HEK293T (cell line): ENCODE measurements at regions not wholly inside any gene's neighbourhood (a gene's known extent, or its start where the extent isn't known, plus 50 kb on each side); places are given as distances from the start of the nearest gene placed in this dataset.

Experiments
- CTCF ChIA-PET: fragments of 350-600 bp; formaldehyde crosslinking; extraction: SDS; loops from one replicate; lab custom pipeline; 2021; ENCODE audit warnings: antibody characterized with exemption, inconsistent platforms; lab: Yijun Ruan, JAX
- POLR2A ChIA-PET: fragments of 350-600 bp; formaldehyde crosslinking; extraction: SDS; loops from one replicate; lab custom pipeline; 2020; ENCODE audit warnings: antibody characterized with exemption, inconsistent platforms; lab: Yijun Ruan, JAX
- DNase-seq: peaks from one replicate; pipeline ENCODE4 v3.0.0; 2012; ENCODE audit warnings: mixed read lengths; ENCODE audit errors: extremely low spot score
- ARNT ChIP-seq: fragments of 450-650 bp; IDR thresholded peaks from 2 replicates; pipeline ENCODE4 v1.6.1; 2017; ENCODE audit warnings: mild to moderate bottlenecking
- BHLHE40 ChIP-seq: fragments of 450-650 bp; IDR thresholded peaks from 2 replicates; pipeline ENCODE4 v1.6.1; 2016; ENCODE audit warnings: mild to moderate bottlenecking, moderate library complexity, borderline replicate concordance
- CTBP1 ChIP-seq: fragments of 450-650 bp; IDR thresholded peaks from 2 replicates; pipeline ENCODE4 v1.6.1; 2016; ENCODE audit warnings: borderline replicate concordance
- ELF4 ChIP-seq: fragments of 450-650 bp; IDR thresholded peaks from 2 replicates; pipeline ENCODE4 v1.6.1; 2017; ENCODE audit warnings: antibody characterized with exemption
- FOXA1 ChIP-seq: fragments of 450-650 bp; IDR thresholded peaks from 2 replicates; pipeline ENCODE4 v1.6.1; 2016; ENCODE audit warnings: mild to moderate bottlenecking
- FOXK2 ChIP-seq: fragments of 450-650 bp; IDR thresholded peaks from 2 replicates; pipeline ENCODE4 v1.6.1; 2016; ENCODE audit warnings: mild to moderate bottlenecking
- FOXM1 ChIP-seq: fragments of 450-650 bp; IDR thresholded peaks from 2 replicates; pipeline ENCODE4 v1.6.1; 2017; ENCODE audit warnings: mild to moderate bottlenecking, borderline replicate concordance
- HDGF ChIP-seq: fragments of 450-650 bp; IDR thresholded peaks from 2 replicates; pipeline ENCODE4 v1.6.1; 2017; ENCODE audit warnings: antibody characterized with exemption, borderline replicate concordance
- L3MBTL2 ChIP-seq: fragments of 450-650 bp; conservative IDR thresholded peaks from 2 replicates; pipeline ENCODE4 v1.6.1; 2016; ENCODE audit warnings: mild to moderate bottlenecking
- LEF1 ChIP-seq: fragments of 450-650 bp; IDR thresholded peaks from 2 replicates; pipeline ENCODE4 v1.6.1; 2017; ENCODE audit warnings: mild to moderate bottlenecking, borderline replicate concordance
- NFRKB ChIP-seq: fragments of 450-650 bp; IDR thresholded peaks from 2 replicates; pipeline ENCODE4 v1.6.1; 2016; ENCODE audit warnings: mild to moderate bottlenecking, moderate library complexity
- PKNOX1 ChIP-seq: fragments of 450-650 bp; IDR thresholded peaks from 2 replicates; pipeline ENCODE4 v1.6.1; 2016
- SP1 ChIP-seq: fragments of 450-650 bp; IDR thresholded peaks from 2 replicates; pipeline ENCODE4 v1.6.1; 2017
- SUZ12 ChIP-seq: fragments of 450-650 bp; IDR thresholded peaks from 2 replicates; pipeline ENCODE4 v1.6.1; 2016; ENCODE audit warnings: mild to moderate bottlenecking
- TARDBP ChIP-seq: fragments of 450-650 bp; IDR thresholded peaks from 2 replicates; pipeline ENCODE4 v1.6.1; 2016
- ZNF384 ChIP-seq: fragments of 450-650 bp; IDR thresholded peaks from 2 replicates; pipeline ENCODE4 v1.6.1; 2016

- TF ChIP-seq ARNT (no peak), LEF1 (no peak), CTBP1 (no peak), HDGF (no peak), FOXA1 (no peak), L3MBTL2 (no peak), FOXM1 (no peak), FOXK2 (no peak), NFRKB (no peak), SUZ12 (no peak), SP1 (no peak), ZNF384 (no peak), BHLHE40 (no peak), PKNOX1 (no peak), ELF4 (no peak), TARDBP (no peak)
- ChIA-PET CTCF (no interaction called here), POLR2A (no interaction called here)
- no peak for DNase-seq
Measured at GRCh38 chr14:39492267-39492666, 60.0 kb upstream of the FBXO33 start.

- TF ChIP-seq BHLHE40, result no peak
- no peak for TF ChIP-seq NFRKB
- TF ChIP-seq L3MBTL2, result no peak
- no peak for TF ChIP-seq LEF1
- no peak for TF ChIP-seq FOXA1
- no peak for TF ChIP-seq TARDBP
- no peak for TF ChIP-seq CTBP1
- TF ChIP-seq ZNF384, result no peak
- no peak for TF ChIP-seq ELF4
- no peak for TF ChIP-seq ARNT
- TF ChIP-seq SUZ12, result no peak
- no peak for TF ChIP-seq SP1
- no peak for TF ChIP-seq FOXK2
- no peak for TF ChIP-seq FOXM1
- no peak for TF ChIP-seq HDGF
- TF ChIP-seq PKNOX1, result no peak
- CTCF ChIA-PET, result no interaction called here
- POLR2A ChIA-PET, result no interaction called here
- peak; percentile 18 for DNase-seq
Measured at GRCh38 chr14:39491134-39491571, 58.9 kb upstream of the FBXO33 start.

- ChIA-PET POLR2A (no interaction called here), CTCF (no interaction called here)
- TF ChIP-seq HDGF (no peak), ZNF384 (no peak), PKNOX1 (no peak), L3MBTL2 (no peak), TARDBP (no peak), SUZ12 (no peak), FOXK2 (no peak), CTBP1 (no peak), SP1 (no peak), NFRKB (no peak), ARNT (no peak), FOXM1 (no peak), LEF1 (no peak), ELF4 (no peak), BHLHE40 (no peak), FOXA1 (no peak)
- no peak for DNase-seq
Measured at GRCh38 chr14:39488600-39488999, 56.4 kb upstream of the FBXO33 start.

GRCh38 chr14:39483682-39484081 lies 51.4 kb upstream of the FBXO33 start:
- ChIA-PET CTCF (no interaction called here), POLR2A (no interaction called here)
- no peak for TF ChIP-seq CTBP1
- TF ChIP-seq PKNOX1, result no peak
- no peak for TF ChIP-seq ZNF384
- no peak for TF ChIP-seq L3MBTL2
- no peak for TF ChIP-seq HDGF
- no peak for TF ChIP-seq ELF4
- no peak for TF ChIP-seq NFRKB
- no peak for TF ChIP-seq ARNT
- TF ChIP-seq FOXM1, result no peak
- TF ChIP-seq FOXA1, result no peak
- no peak for TF ChIP-seq LEF1
- no peak for TF ChIP-seq BHLHE40
- no peak for TF ChIP-seq SUZ12
- no peak for TF ChIP-seq FOXK2
- TF ChIP-seq TARDBP, result no peak
- no peak for TF ChIP-seq SP1
- DNase-seq, result no peak
